HCT116 (cell line): ENCODE measurements at regions not wholly inside any gene's neighbourhood (a gene's known extent, or its start where the extent isn't known, plus 50 kb on each side); places are given as distances from the start of the nearest gene placed in this dataset.

Experiments used
- ATAC-seq: fragments of 200-7000 bp; cut with Tn5 transposase; 2 replicates; pipeline ENCODE4 v1.9.1; 2020; ENCODE audit warnings: mild to moderate bottlenecking, moderate library complexity
- BruUV-seq: library from RNA; stranded (reverse); fragments of 400-500 nt; replicated peaks from 2 replicates; lab custom pipeline; 2021; lab: Mats Ljungman, UMichigan
- CTCF ChIA-PET: fragments of 300-600 bp; sonication (Branson Sonifier 250); formaldehyde crosslinking; loops from one replicate; lab custom pipeline; 2021; ENCODE audit warnings: antibody characterized with exemption; lab: Charles Lee
- POLR2A ChIA-PET: fragments of 300-600, 350-600 bp; sonication (Branson Sonifier 250); formaldehyde crosslinking; loops from one replicate; lab custom pipeline; 2021; ENCODE audit warnings: antibody characterized with exemption; lab: Charles Lee
- RAD21 ChIA-PET, 2 experiments: fragments of 300-600 bp; sonication (Branson Sonifier 250); formaldehyde crosslinking; loops; one replicate each; lab custom pipeline; 2023; ENCODE audit warnings: low total read pairs in 2 of 2; ENCODE audit not compliant: uncharacterized antibody in 2 of 2, unreplicated experiment in 2 of 2, low non-redundant PET in 1 of 2; lab: Charles Lee
- DNase-seq: peaks from one replicate; pipeline ENCODE4 v3.0.0-alpha.2; 2010; ENCODE audit warnings: low read depth, low spot score
- H2AFZ ChIP-seq: fragments of 200-600 bp; shearing (Covaris generic), sonication (generic); 2 replicates; pipeline ENCODE4 v1.6.1; 2017; ENCODE audit warnings: low read depth, mixed run types, mixed read lengths, antibody characterized with exemption, low read length; ENCODE audit not compliant: poor library complexity, severe bottlenecking
- H3K27ac ChIP-seq: 2 replicates; pipeline ENCODE4 v1.5.1; 2012; ENCODE audit warnings: low read depth, low read length
- H3K27me3 ChIP-seq: fragments of 200-600 bp; sonication (generic); 2 replicates; pipeline ENCODE4 v1.6.1; 2016; ENCODE audit warnings: mixed run types, low read length, mixed read lengths; ENCODE audit not compliant: insufficient read depth
- H3K36me3 ChIP-seq, 2 experiments: fragments of 200-500 bp in 1 of 2; fragments of 200-600 bp in 1 of 2; sonication (Bioruptor generic) in 1 of 2; sonication (generic) in 1 of 2; 2 replicates each; pipeline versions ENCODE4 v1.5.1 to v1.6.1; 2014 to 2016; ENCODE audit warnings: low read length in 2 of 2, inconsistent platforms in 1 of 2, mixed read lengths in 1 of 2, mixed run types in 1 of 2; ENCODE audit not compliant: insufficient read depth in 2 of 2, control insufficient read depth in 1 of 2
- H3K4me1 ChIP-seq, 2 experiments: fragments of 200-600 bp in 1 of 2; sonication (generic) in 1 of 2; 2 replicates each; pipeline versions ENCODE4 v1.5.1 to v1.6.1; 2012 to 2017; ENCODE audit warnings: low read length in 2 of 2, inconsistent platforms in 1 of 2, mild to moderate bottlenecking in 1 of 2, mixed read lengths in 1 of 2, mixed run types in 1 of 2, moderate library complexity in 1 of 2; ENCODE audit not compliant: insufficient read depth in 2 of 2, control insufficient read depth in 1 of 2
- H3K4me2 ChIP-seq: fragments of 200-600 bp; sonication (generic); 2 replicates; pipeline ENCODE4 v1.6.1; 2017; ENCODE audit warnings: mixed run types, low read length, mixed read lengths
- H3K4me3 ChIP-seq, 2 experiments: fragments of 200-600 bp in 1 of 2; sonication (generic) in 1 of 2; replicated peaks in 1 of 2; 2 replicates each; pipeline ENCODE4 v1.5.1; 2011 to 2016; ENCODE audit warnings: low read length in 2 of 2, control low read depth in 1 of 2, low read depth in 1 of 2, mild to moderate bottlenecking in 1 of 2, mixed read lengths in 1 of 2, mixed run types in 1 of 2
- H3K79me2 ChIP-seq: fragments of 200-600 bp; sonication (generic); 2 replicates; pipeline ENCODE4 v1.6.1; 2017; ENCODE audit warnings: mild to moderate bottlenecking, mixed run types, low read length, moderate library complexity, mixed read lengths; ENCODE audit not compliant: insufficient read depth
- H3K9ac ChIP-seq: fragments of 200-600 bp; sonication (generic); 2 replicates; pipeline ENCODE4 v1.6.1; 2016; ENCODE audit warnings: low read length, mixed read lengths
- H3K9me2 ChIP-seq: fragments of 200-600 bp; sonication (generic), shearing (Covaris generic); 2 replicates; pipeline ENCODE4 v1.6.1; 2017; ENCODE audit warnings: mixed run types, mild to moderate bottlenecking, moderate library complexity; ENCODE audit not compliant: insufficient read depth
- H3K9me3 ChIP-seq, 2 experiments: fragments of 200-500 bp in 1 of 2; fragments of 200-600 bp in 1 of 2; sonication (Bioruptor generic) in 1 of 2; sonication (generic) in 1 of 2; 2 replicates each; pipeline ENCODE4 v1.6.1; 2014 to 2017; ENCODE audit warnings: low read length in 2 of 2, mixed read lengths in 2 of 2, inconsistent platforms in 1 of 2, low read depth in 1 of 2, mild to moderate bottlenecking in 1 of 2, mixed run types in 1 of 2, moderate library complexity in 1 of 2; ENCODE audit not compliant: control insufficient read depth in 1 of 2, insufficient read depth in 1 of 2
- H4K20me1 ChIP-seq: fragments of 200-600 bp; sonication (generic), shearing (Covaris generic); 2 replicates; pipeline ENCODE4 v1.6.1; 2017; ENCODE audit warnings: mixed run types, mild to moderate bottlenecking, moderate library complexity; ENCODE audit not compliant: insufficient read depth
- ELF1 ChIP-seq: IDR thresholded peaks from 2 replicates; pipeline ENCODE4 v1.6.1; 2012; ENCODE audit warnings: low read depth, borderline replicate concordance
- JUND ChIP-seq: IDR thresholded peaks from 2 replicates; pipeline ENCODE4 v1.6.1; 2012
- RAD21 ChIP-seq: IDR thresholded peaks from 2 replicates; pipeline ENCODE4 v1.6.1; 2012; ENCODE audit warnings: low read depth, mild to moderate bottlenecking
- SIN3A ChIP-seq: IDR thresholded peaks from 2 replicates; pipeline ENCODE4 v1.6.1; 2012; ENCODE audit warnings: low read depth
- SP1 ChIP-seq: IDR thresholded peaks from 2 replicates; pipeline ENCODE4 v1.6.1; 2012; ENCODE audit warnings: low read depth
- intact Hi-C: fragments of 100-400 bp; cut with micrococcal nuclease; formaldehyde crosslinking; loops from 2 replicates; pipeline ENCODE4 v1.10.0; 2022
- TF ChIP-seq, protein P1 (sequence below): IDR thresholded peaks from 2 replicates; pipeline ENCODE4 v1.6.1; 2012; ENCODE audit warnings: low read depth

DNA sequence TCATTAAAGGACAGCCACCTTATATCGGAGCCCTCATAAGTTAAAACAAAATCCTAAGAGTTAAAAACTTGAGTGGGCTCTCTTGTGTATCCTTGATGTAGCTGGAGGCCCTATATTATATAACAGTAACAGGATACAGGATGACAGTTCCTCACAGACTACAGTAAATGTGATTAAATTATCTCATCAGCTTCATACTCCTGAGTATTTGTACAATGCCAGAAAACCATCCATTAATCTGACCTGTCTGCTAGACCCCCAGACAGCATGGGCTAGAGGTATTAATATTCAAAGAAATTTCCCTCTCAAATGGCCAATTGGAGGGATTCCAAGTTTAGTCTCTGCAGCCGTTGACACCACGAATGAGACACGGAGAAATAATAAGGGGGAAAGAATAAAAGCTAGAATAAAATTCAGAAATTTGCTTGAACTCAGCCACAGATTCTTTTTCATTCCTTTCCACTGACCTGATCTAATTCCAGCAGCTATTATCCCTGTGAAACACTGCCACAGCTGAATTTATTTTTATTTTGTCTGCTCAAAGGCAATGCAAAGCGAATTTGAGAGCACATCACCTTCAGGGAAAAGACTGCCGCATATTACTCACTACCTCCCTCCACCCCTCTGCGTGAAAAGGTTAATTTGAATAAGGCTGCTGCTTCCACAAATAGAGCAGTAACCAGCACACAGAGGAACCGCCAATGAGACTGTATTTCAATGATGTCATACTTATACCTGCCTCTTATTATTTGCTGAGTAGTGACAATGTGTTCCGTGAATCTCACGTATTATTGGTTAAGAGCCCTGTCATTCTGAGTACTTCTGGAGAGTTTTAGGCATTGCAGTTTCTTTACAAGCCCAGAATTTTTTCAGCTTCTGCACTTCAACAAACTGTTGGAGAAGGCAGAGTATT lies 155.9 kb upstream of the KLF12 start:
- Histone ChIP-seq H3K27ac (no peak overlapping the region), H3K9me2 (no peaks in the 10 kb centered on the region), H3K79me2 (no peaks in the 10 kb centered on the region), H3K27me3 (no peaks in the 10 kb centered on the region), H3K4me1 (peaks cover 0 to 3% of the 10 kb centered on the region in 2 experiments; a peak in 1 of 4 replicates), H3K4me3 (no peak overlapping the region), H3K9ac (no peak overlapping the region), H3K36me3 (no peaks in the 10 kb centered on the region), H4K20me1 (no peaks in the 10 kb centered on the region), H3K9me3 (no peaks in the 10 kb centered on the region), H3K4me2 (peak overlapping the region; percentile 25; the same call in 1 of the 2 replicates), H2AFZ (no peak overlapping the region)
- peak; percentile 79 for ATAC-seq
- TF ChIP-seq ELF1 = no peak
- peak; percentile 54 for TF ChIP-seq SP1
- intact Hi-C loops = loop anchor here (5.0 kb wide), 1 partner anchor 927 kb away; no protein-coding TSS in a partner anchor
- peak; percentile 73 for DNase-seq
- POLR2A ChIA-PET = no interaction called here
- CTCF ChIA-PET = interaction anchor here (1.0 kb wide), 1 partner anchor 930 kb away, joined by 4 read pairs; no protein-coding TSS in a partner anchor
- RAD21 ChIA-PET = no interaction called here
- BruUV-seq = no TSS peak

DNA sequence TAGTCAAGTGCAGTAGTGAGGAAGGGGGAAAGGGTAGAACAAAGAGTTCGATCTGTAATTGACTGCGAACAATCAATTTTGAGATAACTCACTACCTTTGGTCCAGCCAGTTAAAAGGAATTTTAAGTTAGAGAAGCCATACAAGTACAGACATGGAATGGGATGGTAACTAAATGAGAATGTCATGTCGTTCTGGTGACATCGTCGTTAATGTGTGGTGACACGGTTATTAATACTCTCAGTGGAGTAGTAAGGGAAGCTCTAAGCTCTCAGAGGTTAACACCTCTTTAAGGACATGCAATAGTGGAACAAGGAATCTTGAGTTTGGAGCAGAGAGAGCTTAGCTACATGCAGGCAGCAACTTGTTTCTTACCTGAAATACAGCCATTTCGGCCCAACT lies 154.9 kb upstream of the KLF12 start:
- Histone ChIP-seq H4K20me1 (no peaks in the 10 kb centered on the region), H3K9me3 (no peaks in the 10 kb centered on the region), H2AFZ (no peak overlapping the region), H3K4me1 (peaks cover 0 to 3% of the 10 kb centered on the region in 2 experiments; a peak in 1 of 4 replicates), H3K79me2 (no peaks in the 10 kb centered on the region), H3K27me3 (no peaks in the 10 kb centered on the region), H3K27ac (no peak overlapping the region), H3K9me2 (no peaks in the 10 kb centered on the region), H3K4me2 (no peak overlapping the region), H3K4me3 (no peak overlapping the region), H3K9ac (no peak overlapping the region), H3K36me3 (no peaks in the 10 kb centered on the region)
- intact Hi-C loops = loop anchor here (5.0 kb wide), 1 partner anchor 928 kb away; no protein-coding TSS in a partner anchor
- BruUV-seq = no TSS peak
- ChIA-PET RAD21 (no interaction called here), CTCF (interaction anchor here (0.9 kb wide), 1 partner anchor 930 kb away, joined by 3 read pairs; no protein-coding TSS in a partner anchor), POLR2A (no interaction called here)
- ATAC-seq (no peak), DNase-seq (no peak)
- TF ChIP-seq SIN3A (no peak), RAD21 (no peak), JUND (no peak)
- TF ChIP-seq, protein P1, sequence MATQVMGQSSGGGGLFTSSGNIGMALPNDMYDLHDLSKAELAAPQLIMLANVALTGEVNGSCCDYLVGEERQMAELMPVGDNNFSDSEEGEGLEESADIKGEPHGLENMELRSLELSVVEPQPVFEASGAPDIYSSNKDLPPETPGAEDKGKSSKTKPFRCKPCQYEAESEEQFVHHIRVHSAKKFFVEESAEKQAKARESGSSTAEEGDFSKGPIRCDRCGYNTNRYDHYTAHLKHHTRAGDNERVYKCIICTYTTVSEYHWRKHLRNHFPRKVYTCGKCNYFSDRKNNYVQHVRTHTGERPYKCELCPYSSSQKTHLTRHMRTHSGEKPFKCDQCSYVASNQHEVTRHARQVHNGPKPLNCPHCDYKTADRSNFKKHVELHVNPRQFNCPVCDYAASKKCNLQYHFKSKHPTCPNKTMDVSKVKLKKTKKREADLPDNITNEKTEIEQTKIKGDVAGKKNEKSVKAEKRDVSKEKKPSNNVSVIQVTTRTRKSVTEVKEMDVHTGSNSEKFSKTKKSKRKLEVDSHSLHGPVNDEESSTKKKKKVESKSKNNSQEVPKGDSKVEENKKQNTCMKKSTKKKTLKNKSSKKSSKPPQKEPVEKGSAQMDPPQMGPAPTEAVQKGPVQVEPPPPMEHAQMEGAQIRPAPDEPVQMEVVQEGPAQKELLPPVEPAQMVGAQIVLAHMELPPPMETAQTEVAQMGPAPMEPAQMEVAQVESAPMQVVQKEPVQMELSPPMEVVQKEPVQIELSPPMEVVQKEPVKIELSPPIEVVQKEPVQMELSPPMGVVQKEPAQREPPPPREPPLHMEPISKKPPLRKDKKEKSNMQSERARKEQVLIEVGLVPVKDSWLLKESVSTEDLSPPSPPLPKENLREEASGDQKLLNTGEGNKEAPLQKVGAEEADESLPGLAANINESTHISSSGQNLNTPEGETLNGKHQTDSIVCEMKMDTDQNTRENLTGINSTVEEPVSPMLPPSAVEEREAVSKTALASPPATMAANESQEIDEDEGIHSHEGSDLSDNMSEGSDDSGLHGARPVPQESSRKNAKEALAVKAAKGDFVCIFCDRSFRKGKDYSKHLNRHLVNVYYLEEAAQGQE = no peak
